Activated CD4-positive, alpha-beta T cell treated with anti-CD3 and anti-CD28 coated beads, Interleukin-2, Interleukin-6, amounts not matched to agents 100 ng/mL and 50 ng/mL, durations not matched to agents 16 hours and 8 hours (primary cell): ENCODE measurements at regions not wholly inside any gene's neighbourhood (a gene's known extent, or its start where the extent isn't known, plus 50 kb on each side); places are given as distances from the start of the nearest gene placed in this dataset.
"Not testable (repeated sequence)": the region's sequence is repeated elsewhere in the genome, so short reads cannot be mapped to it uniquely, and the experiment has no call there.

ENCODE experiments used
- DNase-seq: peaks from one replicate; pipeline ENCODE4 v3.0.0-alpha.2; 2020

- no peak for DNase-seq
Observed at GRCh38 chr7:25672496-25672895, 444.2 kb upstream of the NPVF start.

- no peak for DNase-seq
Observed at GRCh38 chr7:25675789-25676474, 447.6 kb upstream of the NPVF start.

GRCh38 chr7:25677595-25677994 is 449.3 kb upstream of the NPVF start:
- no peak for DNase-seq

- no peak for DNase-seq
Observed at GRCh38 chr7:25678215-25678614, 449.9 kb upstream of the NPVF start.

- DNase-seq: no peak
Observed at GRCh38 chr7:25680636-25681035, 452.4 kb upstream of the NPVF start.

GRCh38 chr7:25684360-25684759 is 456.1 kb upstream of the NPVF start:
- no peak for DNase-seq

GRCh38 chr7:25686493-25686892 is 458.2 kb upstream of the NPVF start:
- DNase-seq: no peak

- DNase-seq: no peak
Observed at GRCh38 chr7:25694211-25694610, 457.8 kb upstream of the NFE2L3 start.

- DNase-seq: no peak
Observed at GRCh38 chr7:25694699-25695098, 457.3 kb upstream of the NFE2L3 start.

- DNase-seq: no peak
Observed at GRCh38 chr7:25696571-25696970, 455.4 kb upstream of the NFE2L3 start.

- DNase-seq: no peak
Observed at GRCh38 chr7:25698451-25699113, 453.4 kb upstream of the NFE2L3 start.

GRCh38 chr7:25700141-25700540 is 451.9 kb upstream of the NFE2L3 start:
- not testable (repeated sequence) for DNase-seq

GRCh38 chr7:25704413-25704812 is 447.6 kb upstream of the NFE2L3 start:
- DNase-seq: no peak

GRCh38 chr7:25706764-25707163 is 445.2 kb upstream of the NFE2L3 start:
- no peak for DNase-seq

GRCh38 chr7:25707768-25708620 is 444.0 kb upstream of the NFE2L3 start:
- DNase-seq: no peak

GRCh38 chr7:25710959-25711358 is 441.0 kb upstream of the NFE2L3 start:
- DNase-seq: no peak

GRCh38 chr7:25711940-25712339 is 440.1 kb upstream of the NFE2L3 start:
- no peak for DNase-seq

GRCh38 chr7:25712500-25712899 is 439.5 kb upstream of the NFE2L3 start:
- DNase-seq: no peak

- DNase-seq: peak; percentile 6
Observed at GRCh38 chr7:25714013-25714412, 438.0 kb upstream of the NFE2L3 start.

GRCh38 chr7:25716421-25716820 is 435.6 kb upstream of the NFE2L3 start:
- no peak for DNase-seq

GRCh38 chr7:25718596-25718995 is 433.4 kb upstream of the NFE2L3 start:
- no peak for DNase-seq

- no peak for DNase-seq
Observed at GRCh38 chr7:25719190-25719896, 432.7 kb upstream of the NFE2L3 start.

- DNase-seq: no peak
Observed at GRCh38 chr7:25720427-25720826, 431.6 kb upstream of the NFE2L3 start.
